Neuronal stem cell (in vitro differentiated cells): ENCODE measurements at regions not wholly inside any gene's neighbourhood (a gene's known extent, or its start where the extent isn't known, plus 50 kb on each side); places are given as distances from the start of the nearest gene placed in this dataset.

ENCODE experiments used
- DNase-seq: peaks from one replicate; pipeline ENCODE4 v3.0.0-alpha.2; 2013; ENCODE audit warnings: low spot score
- H2AFZ ChIP-seq: one replicate; pipeline ENCODE4 v1.6.1; 2013; ENCODE audit warnings: mild to moderate bottlenecking, low read length, inconsistent platforms
- H2AK5ac ChIP-seq: 2 replicates; pipeline ENCODE4 v1.6.1; 2013; ENCODE audit warnings: low read depth, mild to moderate bottlenecking, inconsistent platforms, low read length, moderate library complexity, mixed read lengths
- H2BK120ac ChIP-seq: 2 replicates; pipeline ENCODE4 v1.6.1; 2013; ENCODE audit warnings: low read depth, mild to moderate bottlenecking, inconsistent platforms, low read length, moderate library complexity, mixed read lengths
- H2BK12ac ChIP-seq: one replicate; pipeline ENCODE4 v1.6.1; 2013; ENCODE audit warnings: low read length, inconsistent platforms
- H2BK15ac ChIP-seq: 2 replicates; pipeline ENCODE4 v1.6.1; 2013; ENCODE audit warnings: mild to moderate bottlenecking, low read length, inconsistent platforms, mixed read lengths
- H2BK5ac ChIP-seq: one replicate; pipeline ENCODE4 v1.6.1; 2013; ENCODE audit warnings: inconsistent platforms, mild to moderate bottlenecking, low read length, moderate library complexity
- H3K14ac ChIP-seq: one replicate; pipeline ENCODE4 v1.6.1; 2013; ENCODE audit warnings: low read length, inconsistent platforms
- H3K18ac ChIP-seq: 2 replicates; pipeline ENCODE4 v1.6.1; 2013; ENCODE audit warnings: low read length, inconsistent platforms
- H3K23ac ChIP-seq: 2 replicates; pipeline ENCODE4 v1.6.1; 2013; ENCODE audit warnings: low read depth, mild to moderate bottlenecking, mixed read lengths, low read length, inconsistent platforms; ENCODE audit not compliant: poor library complexity
- H3K27ac ChIP-seq: replicated peaks from 3 replicates; pipeline ENCODE4 v1.5.1; 2013; ENCODE audit warnings: low read length, inconsistent platforms
- H3K27me3 ChIP-seq, 3 experiments: 2 replicates each; pipeline ENCODE4 v1.6.1; 2013; ENCODE audit warnings: low read length in 3 of 3, mild to moderate bottlenecking in 2 of 3, inconsistent platforms in 1 of 3, low read depth in 1 of 3, mixed read lengths in 1 of 3, moderate library complexity in 1 of 3; ENCODE audit not compliant: control insufficient read depth in 3 of 3, insufficient read depth in 3 of 3
- H3K36me3 ChIP-seq, 2 donors: replicated peaks in 1 of 2; 2 replicates each; pipeline ENCODE4 v1.6.1; 2013; ENCODE audit warnings: low read length in 2 of 2; ENCODE audit not compliant: control insufficient read depth in 2 of 2, insufficient read depth in 2 of 2
- H3K4ac ChIP-seq: 2 replicates; pipeline ENCODE4 v1.6.1; 2013; ENCODE audit warnings: inconsistent platforms, mild to moderate bottlenecking, low read length, moderate library complexity
- H3K4me1 ChIP-seq, 2 donors: 1 replicate in 1 of 2; 2 replicates in 1 of 2; pipeline ENCODE4 v1.6.1; 2013; ENCODE audit warnings: low read length in 2 of 2, low read depth in 1 of 2; ENCODE audit not compliant: control insufficient read depth in 2 of 2, insufficient read depth in 1 of 2
- H3K4me2 ChIP-seq: one replicate; pipeline ENCODE4 v1.6.1; 2013; ENCODE audit warnings: mild to moderate bottlenecking, low read length, inconsistent platforms; ENCODE audit not compliant: insufficient read depth, poor library complexity, severe bottlenecking
- H3K4me3 ChIP-seq, 2 donors: 2 replicates each; pipeline ENCODE4 v1.5.1; 2013; ENCODE audit warnings: low read length in 2 of 2, mild to moderate bottlenecking in 2 of 2, inconsistent platforms in 1 of 2, moderate library complexity in 1 of 2
- H3K79me1 ChIP-seq: one replicate; pipeline ENCODE4 v1.6.1; 2013; ENCODE audit warnings: low read depth, mild to moderate bottlenecking, inconsistent platforms, low read length, moderate library complexity
- H3K9ac ChIP-seq: one replicate; pipeline ENCODE4 v1.6.1; 2013; ENCODE audit warnings: mild to moderate bottlenecking, low read depth, low read length, inconsistent platforms; ENCODE audit not compliant: poor library complexity
- H3K9me3 ChIP-seq, 2 donors: replicated peaks in 1 of 2; 2 replicates each; pipeline versions ENCODE3 to v1.6.1; 2013; ENCODE audit warnings: low read length in 2 of 2, mild to moderate bottlenecking in 2 of 2, inconsistent platforms in 1 of 2, low read depth in 1 of 2, mixed read lengths in 1 of 2, moderate library complexity in 1 of 2; ENCODE audit not compliant: control insufficient read depth in 2 of 2, insufficient read depth in 1 of 2
- H4K8ac ChIP-seq: one replicate; pipeline ENCODE4 v1.6.1; 2013; ENCODE audit warnings: low read depth, mild to moderate bottlenecking, inconsistent platforms, low read length, moderate library complexity
- H4K91ac ChIP-seq: one replicate; pipeline ENCODE4 v1.6.1; 2013; ENCODE audit warnings: low read length, low read depth, mild to moderate bottlenecking, inconsistent platforms; ENCODE audit not compliant: poor library complexity
- WGBS, 2 donors: extraction: QIAGEN DNeasy Blood & Tissue Kit; methylation state at CpG; one replicate each; pipeline ENCODE4 v1.1.7; 2013; ENCODE audit warnings: missing lambda C conversion rate in 2 of 2, mixed read lengths in 1 of 2; ENCODE audit not compliant: insufficient read length in 2 of 2, insufficient replicate concordance in 1 of 2; ENCODE audit errors: extremely low coverage in 2 of 2; 5-methylcytosine and 5-hydroxymethylcytosine counted together

- Histone ChIP-seq H3K4ac (no peak overlapping the region), H3K79me1 (no peaks in the 10 kb centered on the region), H2BK12ac (no peak overlapping the region), H3K36me3 (no peaks in the 10 kb centered on the region), H3K27me3 (peaks cover 0 to 2% (median 0%) of the 10 kb centered on the region in 3 experiments), H3K4me3 (no peak overlapping the region), H3K27ac (no peak overlapping the region), H3K18ac (no peak overlapping the region), H4K91ac (no peak overlapping the region), H2BK15ac (no peak overlapping the region), H2BK5ac (no peak overlapping the region), H2AFZ (no peak overlapping the region), H4K8ac (no peak overlapping the region), H3K9ac (no peak overlapping the region), H2AK5ac (no peak overlapping the region), H3K4me1 (no peaks in the 10 kb centered on the region), H3K23ac (no peak overlapping the region), H2BK120ac (no peak overlapping the region), H3K4me2 (no peak overlapping the region), H3K9me3 (peaks cover 4 to 5% of the 10 kb centered on the region in 2 donors), H3K14ac (no peak overlapping the region)
- no CpG with 5 or more reads among the region's 1 CpG for WGBS, 2 donors
- no peak for DNase-seq
Observed at GRCh38 chr16:73732143-73732542, 564.5 kb upstream of the PSMD7 start.

DNA sequence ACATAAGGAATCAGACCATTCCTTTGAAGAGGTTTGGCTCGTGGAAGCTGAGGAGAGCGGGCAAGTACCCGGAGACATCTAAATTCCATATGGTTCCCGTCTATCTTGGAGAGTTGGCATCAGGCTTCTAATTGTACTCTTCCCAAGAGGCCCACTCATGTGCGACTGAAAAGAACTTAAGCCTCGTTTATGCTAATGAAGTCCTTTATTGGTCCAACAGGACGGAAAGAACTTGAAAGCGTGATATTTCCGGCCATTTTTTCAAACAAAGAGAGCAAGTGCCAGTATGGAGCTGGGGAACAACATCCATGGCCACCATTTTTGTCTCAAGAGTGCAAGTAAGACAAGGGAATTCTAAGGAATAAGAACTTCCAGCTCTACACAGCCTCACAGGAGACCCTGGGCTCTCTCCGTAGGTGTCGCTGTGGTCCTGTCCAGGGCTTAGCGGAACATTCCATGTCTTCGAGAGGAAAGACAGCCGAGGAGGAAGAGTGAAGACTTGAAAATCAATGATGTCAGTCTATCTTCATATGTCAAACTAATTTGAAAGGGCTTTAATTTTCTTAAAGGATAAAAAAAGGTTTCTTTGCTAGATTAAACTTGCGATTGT is 566.0 kb upstream of the PSMD7 start:
- Histone ChIP-seq H4K8ac (no peak overlapping the region), H2BK120ac (no peak overlapping the region), H2BK15ac (no peak overlapping the region), H3K4me3 (no peak overlapping the region), H4K91ac (no peak overlapping the region), H3K36me3 (no peaks in the 10 kb centered on the region), H3K23ac (no peak overlapping the region), H3K79me1 (no peaks in the 10 kb centered on the region), H3K18ac (no peak overlapping the region), H3K4me2 (no peak overlapping the region), H3K14ac (no peak overlapping the region), H3K4me1 (no peaks in the 10 kb centered on the region), H3K9me3 (peaks cover 4 to 5% of the 10 kb centered on the region in 2 donors), H3K27me3 (peaks cover 0 to 2% (median 0%) of the 10 kb centered on the region in 3 experiments), H2BK5ac (no peak overlapping the region), H2AFZ (peak overlapping the region; percentile 36), H2AK5ac (no peak overlapping the region), H2BK12ac (no peak overlapping the region), H3K4ac (no peak overlapping the region), H3K27ac (no peak overlapping the region), H3K9ac (no peak overlapping the region)
- WGBS, 2 donors = no CpG with 5 or more reads among the region's 15 CpGs
- DNase-seq = no peak

GRCh38 chr16:73725156-73725555 is 571.5 kb upstream of the PSMD7 start:
- DNase-seq = no peak
- no peak overlapping the region for H3K18ac ChIP-seq
- no peak overlapping the region for H2AK5ac ChIP-seq
- H4K8ac ChIP-seq = no peak overlapping the region
- no peak overlapping the region for H4K91ac ChIP-seq
- no peak overlapping the region for H2BK15ac ChIP-seq
- no peak overlapping the region for H3K4me2 ChIP-seq
- no peaks in the 10 kb centered on the region for H3K36me3 ChIP-seq
- no peak overlapping the region for H3K4ac ChIP-seq
- H2BK12ac ChIP-seq = no peak overlapping the region
- H2BK120ac ChIP-seq = no peak overlapping the region
- no CpG with 5 or more reads among the region's 3 CpGs for WGBS, 2 donors
- no peaks in the 10 kb centered on the region for H3K79me1 ChIP-seq
- no peaks in the 10 kb centered on the region for H3K4me1 ChIP-seq
- H3K27ac ChIP-seq = no peak overlapping the region
- H3K4me3 ChIP-seq = no peak overlapping the region
- no peaks in the 10 kb centered on the region for H3K27me3 ChIP-seq
- H3K9me3 ChIP-seq = no peaks in the 10 kb centered on the region
- H3K9ac ChIP-seq = no peak overlapping the region
- H2AFZ ChIP-seq = peak overlapping the region; percentile 61
- no peak overlapping the region for H3K14ac ChIP-seq
- H3K23ac ChIP-seq = no peak overlapping the region
- no peak overlapping the region for H2BK5ac ChIP-seq

GRCh38 chr16:73724503-73724902 is 572.1 kb upstream of the PSMD7 start:
- Histone ChIP-seq H2BK15ac (no peak overlapping the region), H2AK5ac (no peak overlapping the region), H3K18ac (no peak overlapping the region), H4K8ac (no peak overlapping the region), H2AFZ (no peak overlapping the region), H3K79me1 (no peaks in the 10 kb centered on the region), H3K27ac (no peak overlapping the region), H3K9ac (peak overlapping the region; percentile 32), H3K4me1 (no peaks in the 10 kb centered on the region), H3K4ac (no peak overlapping the region), H3K4me3 (no peak overlapping the region), H3K27me3 (no peaks in the 10 kb centered on the region), H3K9me3 (no peaks in the 10 kb centered on the region), H3K36me3 (no peaks in the 10 kb centered on the region), H3K23ac (no peak overlapping the region), H2BK120ac (no peak overlapping the region), H3K14ac (no peak overlapping the region), H2BK12ac (no peak overlapping the region), H2BK5ac (no peak overlapping the region), H3K4me2 (no peak overlapping the region), H4K91ac (no peak overlapping the region)
- WGBS, 2 donors = no CpG with 5 or more reads among the region's 2 CpGs
- DNase-seq = no peak
